Mammary epithelial cell (primary cell): ENCODE measurements at regions not wholly inside any gene's neighbourhood (a gene's known extent, or its start where the extent isn't known, plus 50 kb on each side); places are given as distances from the start of the nearest gene placed in this dataset.

Experiments used
- EZH2 ChIP-seq: IDR thresholded peaks from 2 replicates; pipeline ENCODE4 v1.6.1; 2012; ENCODE audit warnings: low read length, inconsistent platforms, borderline replicate concordance
- TF ChIP-seq, protein P1 (sequence below), 2 donors: IDR thresholded peaks in 1 of 2; conservative IDR thresholded peaks in 1 of 2; 2 replicates each; pipeline ENCODE4 v1.5.1; 2011 to 2012; ENCODE audit warnings: inconsistent platforms in 2 of 2, low read length in 2 of 2, mild to moderate bottlenecking in 2 of 2, control low read depth in 1 of 2, low read depth in 1 of 2; ENCODE audit not compliant: insufficient read depth in 1 of 2; ENCODE audit errors: extremely low read depth in 1 of 2

DNA sequence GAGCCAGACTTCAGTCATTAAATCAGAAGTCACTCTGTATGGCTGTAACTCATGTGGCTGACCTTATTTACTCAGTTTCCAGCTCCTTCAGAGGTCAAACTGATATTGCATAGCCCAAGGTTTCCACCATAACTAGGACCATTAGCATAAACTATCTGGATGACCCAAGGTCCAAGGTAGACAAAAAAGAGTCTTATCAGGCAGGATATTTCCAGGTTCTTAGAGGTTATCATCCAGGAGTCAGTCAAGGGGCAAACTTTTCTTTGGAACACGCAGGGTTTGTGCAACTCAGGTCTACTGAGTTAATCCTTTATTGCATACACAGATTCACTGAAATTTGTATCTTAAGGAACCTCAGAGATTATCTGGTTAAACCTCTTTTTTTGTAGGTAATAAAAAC lies 66.5 kb downstream of the AVPR1A start:
- TF ChIP-seq, protein P1, sequence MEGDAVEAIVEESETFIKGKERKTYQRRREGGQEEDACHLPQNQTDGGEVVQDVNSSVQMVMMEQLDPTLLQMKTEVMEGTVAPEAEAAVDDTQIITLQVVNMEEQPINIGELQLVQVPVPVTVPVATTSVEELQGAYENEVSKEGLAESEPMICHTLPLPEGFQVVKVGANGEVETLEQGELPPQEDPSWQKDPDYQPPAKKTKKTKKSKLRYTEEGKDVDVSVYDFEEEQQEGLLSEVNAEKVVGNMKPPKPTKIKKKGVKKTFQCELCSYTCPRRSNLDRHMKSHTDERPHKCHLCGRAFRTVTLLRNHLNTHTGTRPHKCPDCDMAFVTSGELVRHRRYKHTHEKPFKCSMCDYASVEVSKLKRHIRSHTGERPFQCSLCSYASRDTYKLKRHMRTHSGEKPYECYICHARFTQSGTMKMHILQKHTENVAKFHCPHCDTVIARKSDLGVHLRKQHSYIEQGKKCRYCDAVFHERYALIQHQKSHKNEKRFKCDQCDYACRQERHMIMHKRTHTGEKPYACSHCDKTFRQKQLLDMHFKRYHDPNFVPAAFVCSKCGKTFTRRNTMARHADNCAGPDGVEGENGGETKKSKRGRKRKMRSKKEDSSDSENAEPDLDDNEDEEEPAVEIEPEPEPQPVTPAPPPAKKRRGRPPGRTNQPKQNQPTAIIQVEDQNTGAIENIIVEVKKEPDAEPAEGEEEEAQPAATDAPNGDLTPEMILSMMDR (conservative IDR thresholded peaks at IDR 0.05 in 1 of 2, IDR thresholded peaks at IDR 0.05 in 1 of 2; ENCODE audit: extremely low read depth in 1 of 2, insufficient read depth in 1 of 2, low read depth in 1 of 2, low read length in 2 of 2): no peak
- no peak for TF ChIP-seq EZH2
